HCT116 (cell line): ENCODE measurements at regions not wholly inside any gene's neighbourhood (a gene's known extent, or its start where the extent isn't known, plus 50 kb on each side); places are given as distances from the start of the nearest gene placed in this dataset.

Experiments used
- POLR2AphosphoS5 ChIP-seq: IDR thresholded peaks from 2 replicates; pipeline ENCODE4 v1.6.1; 2011; ENCODE audit warnings: mild to moderate bottlenecking, low read depth, low read length, moderate library complexity
- TF ChIP-seq, protein P1 (sequence below), 3 experiments: fragments of 200-600 bp in 1 of 3; sonication (generic) in 1 of 3; IDR thresholded peaks in 2 of 3; conservative IDR thresholded peaks in 1 of 3; 2 replicates each; pipeline ENCODE4 v1.5.1; 2012 to 2017; ENCODE audit warnings: low read depth in 2 of 3, low read length in 2 of 3, antibody characterized with exemption in 1 of 3, borderline replicate concordance in 1 of 3, control low read depth in 1 of 3, mild to moderate bottlenecking in 1 of 3, mixed read lengths in 1 of 3, mixed run types in 1 of 3, moderate library complexity in 1 of 3; ENCODE audit not compliant: insufficient read depth in 1 of 3

DNA sequence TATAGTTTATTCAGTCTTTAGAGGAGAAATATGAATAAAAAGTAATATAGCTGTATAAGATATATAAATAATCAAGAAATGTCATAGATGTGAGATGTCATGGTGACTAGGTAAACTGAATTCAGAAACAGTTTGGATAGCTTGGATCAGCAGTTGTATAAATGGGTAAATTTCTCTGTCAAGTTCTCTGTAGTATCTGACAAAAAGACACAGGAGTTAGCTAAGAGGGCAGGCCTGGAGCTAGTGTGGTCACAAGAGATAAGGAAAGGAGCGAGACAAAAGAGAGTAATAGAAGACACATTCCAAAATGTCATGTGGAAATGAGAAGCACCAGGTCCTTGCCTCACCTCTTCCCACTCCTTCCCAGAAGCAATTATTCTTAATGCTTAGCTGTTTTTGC lies 349.0 kb downstream of the LMO7 start:
- no peak for TF ChIP-seq POLR2AphosphoS5
- TF ChIP-seq, protein P1, sequence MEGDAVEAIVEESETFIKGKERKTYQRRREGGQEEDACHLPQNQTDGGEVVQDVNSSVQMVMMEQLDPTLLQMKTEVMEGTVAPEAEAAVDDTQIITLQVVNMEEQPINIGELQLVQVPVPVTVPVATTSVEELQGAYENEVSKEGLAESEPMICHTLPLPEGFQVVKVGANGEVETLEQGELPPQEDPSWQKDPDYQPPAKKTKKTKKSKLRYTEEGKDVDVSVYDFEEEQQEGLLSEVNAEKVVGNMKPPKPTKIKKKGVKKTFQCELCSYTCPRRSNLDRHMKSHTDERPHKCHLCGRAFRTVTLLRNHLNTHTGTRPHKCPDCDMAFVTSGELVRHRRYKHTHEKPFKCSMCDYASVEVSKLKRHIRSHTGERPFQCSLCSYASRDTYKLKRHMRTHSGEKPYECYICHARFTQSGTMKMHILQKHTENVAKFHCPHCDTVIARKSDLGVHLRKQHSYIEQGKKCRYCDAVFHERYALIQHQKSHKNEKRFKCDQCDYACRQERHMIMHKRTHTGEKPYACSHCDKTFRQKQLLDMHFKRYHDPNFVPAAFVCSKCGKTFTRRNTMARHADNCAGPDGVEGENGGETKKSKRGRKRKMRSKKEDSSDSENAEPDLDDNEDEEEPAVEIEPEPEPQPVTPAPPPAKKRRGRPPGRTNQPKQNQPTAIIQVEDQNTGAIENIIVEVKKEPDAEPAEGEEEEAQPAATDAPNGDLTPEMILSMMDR (IDR thresholded peaks at IDR 0.05 in 2 of 3, conservative IDR thresholded peaks at IDR 0.05 in 1 of 3; ENCODE audit: borderline replicate concordance in 1 of 3, insufficient read depth in 1 of 3, low read depth in 2 of 3, low read length in 2 of 3) = no peak
